Mucosa of descending colon (tissue), 3 donors: ENCODE measurements at regions not wholly inside any gene's neighbourhood (a gene's known extent, or its start where the extent isn't known, plus 50 kb on each side); places are given as distances from the start of the nearest gene placed in this dataset.
"Not testable (repeated sequence)": the region's sequence is repeated elsewhere in the genome, so short reads cannot be mapped to it uniquely, and the experiment has no call there.

Source experiments
- ATAC-seq: fragments of 200-7000 bp; cut with Tn5 transposase; one replicate; pipeline ENCODE4 v1.9.1; 2020; ENCODE audit warnings: mild to moderate bottlenecking, moderate library complexity
- DNase-seq, 3 donors: peaks; one replicate each; pipeline ENCODE4 v3.0.0-alpha.2; 2020
- H3K36me3 ChIP-seq: fragments of 200-600 bp; one replicate; pipeline ENCODE4 v1.8.0; 2021; ENCODE audit warnings: low read depth, mild to moderate bottlenecking
- H3K4me1 ChIP-seq: fragments of 200-600 bp; one replicate; pipeline ENCODE4 v1.8.0; 2021; ENCODE audit warnings: low read depth, mild to moderate bottlenecking
- H3K4me3 ChIP-seq: fragments of 200-600 bp; one replicate; pipeline ENCODE4 v1.8.0; 2021; ENCODE audit warnings: mild to moderate bottlenecking
- H3K9me3 ChIP-seq: fragments of 200-600 bp; one replicate; pipeline ENCODE4 v1.8.0; 2021; ENCODE audit warnings: mild to moderate bottlenecking
- CTCF ChIP-seq: fragments of 200-600 bp; IDR thresholded peaks from one replicate; pipeline ENCODE4 v1.8.0; 2022; ENCODE audit warnings: antibody characterized with exemption, mild to moderate bottlenecking
- intact Hi-C, 2 donors: fragments of 100-400 bp; cut with DNase I in 1 of 2; cut with micrococcal nuclease in 1 of 2; formaldehyde crosslinking; loops; one replicate each; pipeline versions ENCODE4 v1.11.0 to v1.11.1; 2022; cut with DNase I, micrococcal nuclease
- donor health status: DM: no; HTN: no; CAD: no; lungs with moderate emphysema.
- donor health status: DM: no; HTN: no; CAD: no.
- donor health status: DM: no; HTN: yes; CAD: no.

DNA sequence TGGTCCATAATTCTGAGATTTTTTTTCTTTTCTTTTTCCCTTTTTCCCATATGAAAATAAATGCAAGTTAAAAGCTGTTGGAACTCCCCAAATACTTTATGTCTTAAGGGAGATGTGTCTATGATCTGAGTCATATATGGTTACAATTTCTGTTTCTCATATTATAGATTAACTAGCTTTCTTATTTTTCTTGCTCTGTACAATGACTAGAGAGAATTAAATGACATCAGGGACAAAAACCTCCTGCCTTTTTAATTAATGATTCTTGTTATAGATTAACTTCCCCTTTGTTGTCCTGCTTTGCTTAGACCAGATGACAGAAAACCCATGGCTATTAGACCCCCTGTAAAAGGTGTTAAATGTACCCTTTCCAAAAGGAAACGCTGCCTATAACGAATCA is 643.9 kb upstream of the NXPH2 start:
- Histone ChIP-seq H3K36me3 (no peaks in the 10 kb centered on the region), H3K9me3 (no peaks in the 10 kb centered on the region), H3K4me1 (no peaks in the 10 kb centered on the region), H3K4me3 (no peak overlapping the region)
- ATAC-seq (no peak), DNase-seq (no peak)
- TF ChIP-seq CTCF, result no peak
- intact Hi-C loops, result no loop called here

- no peaks in the 10 kb centered on the region for H3K9me3 ChIP-seq
- DNase-seq (no peak), ATAC-seq (no peak)
- H3K4me1 ChIP-seq, result no peaks in the 10 kb centered on the region
- no peaks in the 10 kb centered on the region for H3K36me3 ChIP-seq
- intact Hi-C loops, result no loop called here
- H3K4me3 ChIP-seq, result no peak overlapping the region
- no peak for TF ChIP-seq CTCF
Measured at GRCh38 chr2:139411236-139411635, 631.0 kb upstream of the NXPH2 start.

- H3K9me3 ChIP-seq, DNase-seq, ATAC-seq, H3K36me3 ChIP-seq, H3K4me1 ChIP-seq, intact Hi-C loops, H3K4me3 ChIP-seq: not testable (repeated sequence)
Measured at GRCh38 chr2:139410833-139411174, 630.6 kb upstream of the NXPH2 start.

GRCh38 chr2:139410147-139410832 is 630.1 kb upstream of the NXPH2 start:
- DNase-seq, H3K36me3 ChIP-seq, H3K4me3 ChIP-seq, intact Hi-C loops, H3K4me1 ChIP-seq, ATAC-seq, H3K9me3 ChIP-seq: not testable (repeated sequence)

DNA sequence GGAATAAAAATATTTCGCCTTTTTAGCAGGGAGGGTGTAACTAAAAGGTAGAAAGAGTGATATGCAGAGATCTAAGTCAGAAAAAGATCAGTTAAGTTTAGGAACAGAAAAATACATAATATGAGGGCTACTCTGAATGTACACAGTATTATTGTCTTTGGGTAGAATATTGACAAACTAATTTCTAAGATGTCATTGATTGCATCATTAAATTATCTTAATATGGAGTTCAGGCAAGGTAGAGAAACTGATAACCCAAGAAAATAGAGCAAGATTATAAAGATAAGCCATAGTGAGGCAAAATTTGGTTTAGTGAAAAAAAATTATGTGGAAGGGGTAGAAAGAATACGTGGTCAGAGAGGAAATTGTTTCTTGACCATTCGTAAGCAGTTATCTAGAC is 629.0 kb upstream of the NXPH2 start:
- no peak for ATAC-seq
- intact Hi-C loops, result no loop called here
- TF ChIP-seq CTCF, result no peak

GRCh38 chr2:139403948-139404347 is 623.8 kb upstream of the NXPH2 start:
- H3K36me3 ChIP-seq, result no peaks in the 10 kb centered on the region
- DNase-seq (no peak), ATAC-seq (no peak)
- intact Hi-C loops, result no loop called here
- no peak overlapping the region for H3K4me3 ChIP-seq
- no peaks in the 10 kb centered on the region for H3K9me3 ChIP-seq
- no peaks in the 10 kb centered on the region for H3K4me1 ChIP-seq
- TF ChIP-seq CTCF, result no peak

More for the DNA sequence above, 629.0 kb upstream of the NXPH2 start:
- no peak for DNase-seq
- Histone ChIP-seq H3K36me3 (no peaks in the 10 kb centered on the region), H3K9me3 (no peaks in the 10 kb centered on the region), H3K4me3 (no peak overlapping the region), H3K4me1 (no peaks in the 10 kb centered on the region)

DNA sequence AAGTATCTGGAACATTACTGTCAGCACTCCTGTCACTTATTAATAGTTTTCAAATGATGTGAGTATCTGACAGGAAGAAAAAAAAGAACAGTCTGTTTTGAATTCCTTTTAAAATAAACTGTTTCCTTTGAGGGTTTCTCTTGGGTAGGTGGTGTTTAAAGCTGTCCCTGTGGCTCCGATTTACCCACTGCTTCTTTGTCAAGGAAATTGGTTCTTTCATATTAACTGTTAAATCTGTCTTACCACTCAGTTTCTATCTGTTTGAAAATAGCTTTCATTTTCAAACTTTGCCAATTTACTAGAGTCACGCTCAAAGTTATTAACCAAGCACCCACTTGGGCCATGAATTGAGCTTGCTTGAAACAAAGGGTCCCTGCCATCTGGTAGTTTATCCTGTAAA is 614.6 kb upstream of the NXPH2 start:
- intact Hi-C loops, result no loop called here

More for the DNA sequence above, 614.6 kb upstream of the NXPH2 start:
- DNase-seq (no peak), ATAC-seq (no peak)
- Histone ChIP-seq H3K9me3 (no peaks in the 10 kb centered on the region), H3K4me1 (no peaks in the 10 kb centered on the region), H3K36me3 (no peaks in the 10 kb centered on the region), H3K4me3 (no peak overlapping the region)
- no peak for TF ChIP-seq CTCF
